ENCODE measurements at regions not wholly inside any gene's neighbourhood (a gene's known extent, or its start where the extent isn't known, plus 50 kb on each side); places are given as distances from the start of the nearest gene placed in this dataset.

DNA sequence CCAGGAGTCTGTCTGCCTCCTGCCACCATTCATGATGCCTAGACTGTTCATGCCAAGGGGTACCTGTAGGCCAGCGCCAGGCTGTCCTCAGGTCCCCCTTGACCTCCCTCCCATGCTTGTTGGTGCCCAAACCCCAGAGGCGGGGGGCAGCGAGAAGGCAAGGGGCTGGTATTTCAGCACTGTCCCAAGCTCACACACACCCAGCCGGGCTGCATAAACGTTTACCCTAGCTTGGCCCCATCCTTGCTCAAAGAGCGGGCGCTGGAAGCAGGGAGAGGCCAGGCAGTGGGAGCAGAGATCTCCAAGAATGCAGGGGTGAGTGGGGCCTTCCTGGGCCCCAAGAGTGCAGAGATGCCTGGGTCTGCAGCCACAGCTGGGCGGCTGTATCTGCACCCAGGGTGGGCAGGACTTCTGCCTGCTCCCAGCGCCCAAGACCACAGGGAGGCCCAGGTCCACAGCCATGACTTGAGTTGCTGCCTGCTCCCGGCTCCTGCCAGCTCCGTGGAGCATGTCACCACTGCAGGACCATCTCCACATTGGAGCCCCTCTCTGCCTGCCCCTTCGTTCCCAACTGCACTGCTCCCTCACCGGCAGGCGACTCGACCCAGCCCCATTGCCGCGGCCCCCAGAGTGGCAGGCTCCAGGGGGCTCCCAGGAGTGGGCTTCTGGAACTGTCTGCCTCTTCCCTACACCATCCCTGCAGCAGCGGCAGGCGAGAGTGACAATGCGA, 616.6 kb downstream of the METTL4 start:
- no peak for DNase-seq (ENCODE audit: low spot score)

DNA sequence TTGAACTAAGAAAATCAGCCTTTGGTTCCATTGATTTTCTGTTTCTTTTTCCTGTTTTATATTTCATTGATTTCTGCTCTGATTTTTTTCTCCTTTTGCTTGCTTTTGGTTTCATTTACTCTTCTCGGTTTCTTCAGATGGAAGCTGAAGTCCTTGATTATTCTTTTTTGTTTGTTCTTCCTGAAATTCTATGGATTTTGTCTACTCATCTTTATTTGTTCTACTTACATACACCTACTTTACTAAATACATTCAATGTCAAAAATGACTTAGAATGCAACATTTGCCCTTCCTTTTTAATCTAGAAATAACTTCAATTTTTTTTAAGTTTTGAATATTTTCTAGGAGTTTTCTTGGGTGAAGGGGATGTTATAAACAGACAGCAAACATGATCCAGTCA, 612.5 kb downstream of the METTL4 start:
- DNase-seq (ENCODE audit: low spot score) = no peak

DNA sequence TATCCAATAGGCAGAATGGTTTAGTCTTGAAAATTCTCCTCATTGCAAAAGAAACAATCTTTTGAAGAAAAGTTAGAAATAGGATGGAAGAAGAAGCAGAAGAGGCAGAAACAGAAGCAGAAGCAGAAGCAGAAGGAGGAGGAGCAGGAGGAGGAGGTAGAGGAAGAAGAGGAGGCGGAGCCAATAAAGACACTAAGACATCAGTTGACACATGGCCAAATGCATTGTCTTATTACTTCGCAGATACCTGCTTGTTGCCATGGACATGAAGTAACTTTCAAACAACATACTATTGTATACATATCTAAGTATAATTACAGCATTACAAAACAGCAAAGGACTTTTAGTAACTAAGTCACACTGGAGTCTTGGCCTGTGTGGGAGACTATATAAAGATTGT, 606.3 kb downstream of the METTL4 start:
- no peak for DNase-seq (ENCODE audit: low spot score)

DNA sequence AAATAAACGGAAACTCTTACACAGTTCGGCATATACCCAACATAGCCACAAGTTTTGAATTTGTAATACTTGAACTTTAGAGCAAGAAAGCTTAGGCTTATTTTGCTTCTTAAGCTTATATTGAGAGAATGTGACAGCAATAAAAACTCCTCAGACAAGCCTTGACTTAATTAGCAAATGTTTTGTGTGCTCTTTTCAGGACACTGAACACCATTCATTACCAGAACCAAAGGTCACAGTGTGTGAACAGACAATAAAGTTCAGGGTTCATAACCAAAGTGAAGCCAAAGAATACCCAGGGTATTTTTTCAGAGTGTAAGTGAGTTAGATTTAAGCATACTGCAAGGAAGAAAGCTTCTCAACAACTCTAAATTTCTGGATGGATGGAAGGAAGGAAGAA, 605.8 kb downstream of the METTL4 start:
- DNase-seq (ENCODE audit: low spot score) = no peak

DNA sequence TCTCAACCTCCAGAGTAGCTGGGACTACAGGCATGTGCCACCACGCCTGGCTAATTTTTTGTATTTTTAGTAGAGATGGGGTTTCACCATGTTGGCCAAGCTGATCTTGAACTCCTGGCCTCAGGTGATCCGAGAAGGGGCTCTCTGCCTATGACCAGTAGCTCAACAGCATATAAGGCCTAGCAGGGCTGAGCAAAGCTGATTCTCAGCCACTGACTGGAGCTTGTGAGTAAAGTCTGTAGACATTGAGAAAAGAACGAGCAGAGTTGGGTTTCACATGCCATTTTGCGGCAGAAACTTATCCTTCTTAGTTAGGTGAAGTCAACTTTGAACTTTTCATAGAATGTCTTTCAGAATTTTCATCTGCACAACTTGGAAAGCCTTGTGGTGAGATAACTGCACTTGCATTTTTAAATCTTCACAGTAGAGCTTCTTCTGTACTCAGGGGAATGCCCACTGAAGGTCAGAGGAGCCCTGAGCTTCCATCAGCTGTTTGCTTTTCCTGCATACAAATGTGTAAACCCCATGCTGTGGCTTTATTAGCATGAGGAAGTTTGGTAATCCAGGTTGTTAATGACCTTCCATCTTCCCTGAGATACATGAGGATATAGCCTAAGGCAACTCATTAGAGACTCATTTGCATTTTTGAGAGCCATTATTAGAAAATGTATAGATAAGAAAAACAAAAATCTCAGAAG, 602.4 kb downstream of the METTL4 start:
- DNase-seq (ENCODE audit: low spot score) = no peak

DNA sequence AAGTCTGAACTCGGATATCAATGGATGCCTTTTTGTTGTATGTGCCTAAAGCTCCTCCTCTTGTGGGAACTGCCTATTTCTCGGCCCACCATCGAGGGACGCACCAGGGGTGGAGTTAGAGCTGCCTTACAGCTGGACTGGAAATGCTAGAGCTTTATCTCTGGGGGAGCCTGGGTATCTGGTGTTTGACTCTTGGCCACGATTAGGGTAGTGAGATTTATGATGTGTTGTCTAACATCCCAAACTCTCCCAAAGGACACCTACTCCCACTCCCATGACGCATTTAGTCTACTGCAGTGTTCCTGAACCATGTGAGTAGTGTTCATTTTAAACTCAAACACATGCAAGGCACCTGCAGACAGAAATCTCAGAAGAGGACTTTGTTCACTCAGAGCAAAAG, 594.8 kb downstream of the METTL4 start:
- DNase-seq (ENCODE audit: low spot score) = no peak

DNA sequence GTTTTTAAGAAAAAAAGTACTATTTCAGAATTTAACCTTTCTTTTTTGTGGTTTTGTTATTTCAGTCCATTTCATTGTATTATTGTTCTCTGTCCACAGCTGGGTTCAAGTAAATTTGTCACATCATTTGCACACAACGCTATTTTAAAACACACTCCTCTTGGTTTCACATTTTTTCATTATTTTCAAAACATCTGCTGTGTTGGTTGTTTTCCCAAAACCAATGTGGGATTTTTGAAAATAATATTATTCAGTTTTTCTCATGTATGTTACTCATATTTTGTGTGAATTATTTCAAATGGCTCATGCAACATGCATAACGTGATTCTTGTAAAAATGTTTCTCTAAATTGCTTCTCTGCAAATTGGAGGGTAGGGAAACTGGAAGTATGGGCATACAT, 589.2 kb downstream of the METTL4 start:
- DNase-seq (ENCODE audit: low spot score) = no peak

DNA sequence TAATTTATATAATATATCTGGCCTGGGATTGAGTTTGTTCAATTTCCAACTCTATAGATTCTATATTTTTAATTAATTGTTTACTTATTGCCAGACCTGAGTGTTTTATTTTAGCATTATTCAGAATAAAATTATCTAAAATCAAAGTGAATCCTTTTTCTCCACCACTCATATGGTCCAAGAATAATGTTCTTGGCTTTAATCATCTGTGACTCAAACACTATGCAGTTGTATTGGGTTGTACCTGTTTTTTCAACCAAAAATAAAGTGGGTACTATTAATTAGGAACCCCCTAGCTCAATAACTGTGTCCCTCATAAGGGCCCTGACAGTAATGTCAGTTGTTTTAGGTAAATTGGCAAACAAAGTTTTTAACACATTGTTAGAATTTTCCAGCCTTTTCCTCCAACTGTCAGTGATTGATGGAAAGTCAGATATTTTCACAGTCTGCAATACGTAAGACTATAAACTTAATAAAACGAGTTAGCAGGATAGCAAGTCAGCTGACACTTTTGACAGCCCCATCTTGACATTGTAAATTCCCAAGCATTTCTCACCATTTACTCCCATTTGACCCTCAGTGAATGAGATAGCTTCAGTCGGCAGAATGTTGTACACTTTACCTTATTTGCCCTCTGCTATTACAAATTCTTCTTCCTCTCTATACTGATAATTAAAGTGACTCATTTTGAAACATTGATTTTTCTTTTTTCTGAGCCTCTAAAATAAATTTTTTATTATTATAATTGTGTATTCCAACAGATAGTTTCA, 587.4 kb downstream of the METTL4 start:
- DNase-seq (ENCODE audit: low spot score) = no peak

DNA sequence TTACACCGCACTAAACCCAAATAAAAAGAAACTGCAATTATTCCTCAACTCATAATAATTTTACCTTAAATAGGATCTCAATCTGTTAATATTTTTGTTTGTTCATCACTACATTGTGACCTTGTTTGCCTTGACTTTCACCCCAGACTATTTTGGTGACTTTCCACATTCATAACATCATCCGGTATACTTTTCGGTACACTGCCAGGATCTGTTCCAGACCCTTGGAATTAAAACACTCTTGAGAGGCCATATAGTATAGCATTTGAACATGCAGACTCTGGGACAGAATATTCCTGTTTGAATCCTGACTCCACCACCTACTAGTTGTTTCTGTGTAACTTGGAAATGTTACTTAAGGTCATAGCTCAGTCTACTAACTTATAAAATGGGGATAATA, 577.4 kb downstream of the METTL4 start:
- no peak for DNase-seq (ENCODE audit: low spot score)

DNA sequence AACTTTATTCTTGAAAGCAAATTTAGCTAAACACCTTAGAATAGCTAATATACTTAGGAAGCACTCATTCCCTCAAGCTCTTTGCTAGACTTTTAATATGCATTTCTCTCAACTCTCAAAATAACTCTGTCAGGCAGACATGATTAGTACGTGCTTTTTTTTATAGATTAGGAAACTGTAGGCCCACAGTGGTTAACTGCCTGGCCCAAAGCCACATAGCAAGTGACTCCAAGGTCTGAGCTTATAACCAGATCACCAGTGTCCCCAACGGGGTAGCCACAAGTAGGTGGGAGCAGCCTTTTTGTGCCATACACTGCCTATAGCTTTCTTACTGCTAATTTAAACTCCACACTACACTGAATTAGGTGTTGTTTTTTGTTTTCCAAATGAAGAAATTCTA, 576.8 kb downstream of the METTL4 start:
- DNase-seq (ENCODE audit: low spot score) = no peak

DNA sequence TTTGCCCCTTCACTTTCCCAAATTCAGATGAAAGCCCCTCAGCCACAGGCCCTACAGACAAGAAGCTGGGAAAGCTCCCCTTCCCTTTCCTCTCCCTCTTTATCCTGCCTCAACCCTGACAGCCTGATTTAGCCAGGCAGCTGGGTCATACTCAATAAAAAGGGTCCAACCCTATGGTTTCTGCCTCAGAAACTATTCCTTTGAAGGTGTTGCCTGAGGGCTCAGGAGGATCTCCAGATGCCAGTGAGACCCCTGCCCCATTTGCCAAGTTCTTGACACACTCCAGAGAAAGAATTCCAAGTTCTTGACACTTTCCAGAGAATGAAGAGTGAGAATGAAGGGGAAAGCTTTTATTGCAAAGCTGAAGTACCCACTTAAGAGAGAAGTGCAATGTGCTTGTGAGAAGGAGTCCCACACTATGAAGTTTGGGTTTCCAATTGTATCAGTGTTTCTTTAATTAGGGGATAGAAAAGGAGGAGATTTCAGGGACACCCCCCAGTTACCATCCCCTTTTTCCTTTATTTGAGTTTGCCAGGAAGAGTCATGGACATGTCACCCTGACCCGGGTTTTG, 576.2 kb downstream of the METTL4 start:
- DNase-seq (ENCODE audit: low spot score) = no peak

DNA sequence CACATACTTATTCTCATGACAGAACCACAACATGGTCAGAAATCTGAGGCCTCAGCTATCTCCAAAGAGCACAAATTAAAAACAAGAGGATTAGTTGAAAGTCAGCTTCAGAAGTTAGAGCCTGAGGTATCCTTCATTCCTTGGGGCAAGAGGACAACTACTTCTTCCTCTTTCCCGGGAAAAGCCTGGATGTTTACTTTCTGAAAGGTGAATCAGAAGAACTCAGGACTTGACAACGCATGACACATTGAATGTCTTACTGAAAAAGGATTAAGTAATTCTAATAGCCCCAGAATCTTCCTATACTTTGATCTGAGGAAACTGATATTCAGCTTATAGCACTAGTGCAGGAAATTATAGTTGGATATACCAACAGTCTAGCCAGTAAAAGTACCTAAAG, 573.2 kb downstream of the METTL4 start:
- no peak for DNase-seq (ENCODE audit: low spot score)

DNA sequence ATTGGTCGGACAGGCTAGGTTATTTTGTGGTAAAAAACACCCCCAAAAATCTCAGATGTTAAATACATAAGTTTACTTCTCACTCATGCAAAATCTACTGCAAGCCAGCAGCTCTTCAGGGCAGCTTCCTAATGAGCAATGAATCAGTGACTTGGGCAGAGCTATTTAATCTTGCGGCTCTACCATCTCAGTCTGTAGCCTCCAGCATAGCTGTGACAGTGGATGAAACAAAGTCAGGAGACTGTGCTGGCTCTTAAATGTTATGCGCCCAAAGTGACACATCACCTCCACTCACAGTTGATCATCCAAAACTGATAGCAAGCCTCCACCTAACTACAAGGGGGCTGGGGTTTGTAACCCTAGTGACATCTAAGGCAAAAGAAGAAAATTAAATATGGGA, 571.9 kb downstream of the METTL4 start:
- DNase-seq (ENCODE audit: low spot score) = no peak

DNA sequence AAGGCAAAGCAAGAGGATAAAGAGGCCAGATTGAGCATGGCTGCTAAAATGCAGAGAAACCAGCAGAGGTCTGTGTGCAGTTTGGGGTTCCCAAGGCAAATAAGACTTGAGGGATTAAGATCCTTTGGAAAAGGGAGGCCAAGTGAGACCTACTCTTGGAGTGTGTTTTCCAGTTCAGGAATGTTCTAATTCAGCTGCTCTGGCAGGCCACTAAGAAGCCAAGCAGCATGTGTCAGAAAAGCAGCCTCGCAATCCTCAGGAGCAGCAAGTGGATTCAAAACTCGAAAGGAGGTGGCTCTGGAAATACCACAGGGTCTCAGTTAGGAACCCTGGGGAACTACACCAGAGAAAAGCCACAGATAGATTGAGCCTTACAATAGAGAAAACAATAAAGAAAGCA, 569.2 kb downstream of the METTL4 start:
- DNase-seq (ENCODE audit: low spot score) = no peak

DNA sequence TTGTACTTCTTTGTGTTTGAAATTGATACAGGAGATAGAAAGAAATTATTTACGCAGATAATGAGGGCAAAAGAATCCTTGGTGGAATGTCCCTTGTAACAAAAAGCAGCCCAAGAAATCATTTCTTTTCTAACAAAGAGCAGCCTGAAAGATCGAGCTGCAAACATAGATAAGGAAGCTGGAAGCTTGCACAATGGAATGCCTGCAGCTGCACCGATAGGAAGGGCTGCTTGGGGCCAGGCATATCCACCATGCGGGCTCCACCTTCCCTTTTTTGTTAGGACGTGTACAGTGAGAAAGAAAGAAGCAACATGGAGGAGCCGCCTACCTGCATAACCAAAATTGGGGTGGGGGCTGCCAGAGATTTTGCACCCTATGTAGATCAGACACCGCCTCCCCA, 568.7 kb downstream of the METTL4 start:
- DNase-seq (ENCODE audit: low spot score) = no peak

DNA sequence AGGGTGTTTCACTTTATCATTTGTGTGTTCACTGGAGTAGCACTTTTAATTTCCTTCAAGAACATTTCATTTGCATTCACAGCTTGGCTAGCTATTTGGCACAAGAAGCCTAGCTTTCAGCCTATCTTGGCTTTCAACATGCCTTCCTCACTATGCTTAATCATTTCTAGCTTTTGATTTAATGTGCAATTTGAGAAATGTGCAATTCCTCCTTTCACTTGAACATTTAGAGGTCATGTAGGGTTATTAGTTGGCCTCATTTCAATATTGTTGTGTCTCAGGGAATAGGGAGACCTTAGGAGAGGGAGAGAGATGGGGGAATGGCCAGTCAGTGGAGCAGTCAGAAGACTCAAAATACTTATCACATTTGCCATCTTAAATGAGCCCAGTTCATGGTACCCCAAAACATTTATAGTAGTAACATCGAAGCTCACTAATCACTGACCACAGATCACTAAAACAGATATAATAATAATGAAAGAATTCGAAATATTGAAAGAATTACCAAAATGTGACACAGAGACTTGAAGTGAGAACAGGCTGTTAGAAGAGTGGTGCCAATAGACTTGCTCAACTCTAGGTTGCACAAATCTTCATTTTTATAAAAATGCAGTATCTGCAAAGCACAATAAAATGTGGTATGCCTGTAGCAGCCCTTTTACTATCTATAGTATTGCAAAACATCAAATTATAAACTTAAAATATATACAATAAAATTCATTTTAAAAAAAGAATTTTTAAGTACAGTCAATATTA, 561.2 kb downstream of the METTL4 start:
- no peak for DNase-seq (ENCODE audit: low spot score)

DNA sequence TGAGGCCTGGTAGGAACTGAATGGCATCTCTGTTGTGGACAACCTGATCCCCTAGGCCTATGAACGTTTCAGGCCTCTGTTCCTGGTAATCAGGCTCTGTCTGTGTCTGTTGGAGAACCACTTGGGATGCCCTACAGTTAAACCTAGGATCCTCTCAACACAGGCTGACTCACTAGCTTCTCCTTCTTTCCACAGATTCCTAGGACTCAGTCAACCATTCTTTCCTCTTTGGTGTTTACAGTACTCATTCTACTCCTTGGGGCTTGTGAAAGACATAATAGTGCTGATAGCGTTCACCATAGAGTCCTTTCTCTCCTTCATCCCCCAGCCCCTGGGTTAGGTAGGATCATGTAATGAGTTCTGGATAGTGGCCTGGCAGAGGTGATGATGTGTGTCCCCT, 544.3 kb downstream of the METTL4 start:
- DNase-seq (ENCODE audit: low spot score) = no peak

DNA sequence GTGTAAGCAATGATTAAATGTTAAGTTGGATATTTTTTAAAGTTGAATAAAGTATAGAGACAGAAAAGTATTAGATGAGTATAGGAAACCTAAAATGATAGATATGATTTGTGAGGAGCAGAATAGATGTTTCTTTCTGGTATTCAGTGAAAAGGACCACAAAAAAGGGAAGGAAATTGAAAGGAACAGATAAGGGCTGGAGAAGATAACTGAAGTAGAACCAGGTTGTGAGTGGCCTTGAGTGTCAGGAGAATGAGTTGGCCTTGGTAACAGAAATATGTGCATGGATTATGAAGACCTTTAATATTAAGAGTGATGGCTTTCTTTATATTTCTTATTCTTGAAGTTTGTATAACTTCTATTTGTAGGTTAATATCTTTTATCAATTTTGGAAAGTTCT, 543.5 kb downstream of the METTL4 start:
- no peak for DNase-seq (ENCODE audit: low spot score)

DNA sequence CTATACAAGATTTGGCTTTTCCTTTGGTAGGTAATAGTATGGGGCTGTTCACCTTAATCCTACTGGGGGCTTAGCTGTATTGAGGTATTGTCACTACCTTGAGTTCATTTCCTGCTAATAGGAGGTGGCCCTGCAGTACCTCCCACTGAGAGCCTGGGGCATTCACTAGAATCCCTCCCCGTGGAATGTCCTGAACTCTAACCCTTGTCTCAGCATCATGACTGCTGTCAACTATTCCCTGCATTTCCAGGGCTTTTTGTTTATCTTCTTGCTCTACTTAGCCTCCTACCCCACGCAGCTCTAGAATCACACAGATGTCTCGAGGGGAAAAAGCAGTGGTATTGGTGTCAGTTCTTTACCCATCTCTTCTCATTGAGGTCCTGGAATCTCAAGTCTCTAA, 542.3 kb downstream of the METTL4 start:
- no peak for DNase-seq (ENCODE audit: low spot score)

DNA sequence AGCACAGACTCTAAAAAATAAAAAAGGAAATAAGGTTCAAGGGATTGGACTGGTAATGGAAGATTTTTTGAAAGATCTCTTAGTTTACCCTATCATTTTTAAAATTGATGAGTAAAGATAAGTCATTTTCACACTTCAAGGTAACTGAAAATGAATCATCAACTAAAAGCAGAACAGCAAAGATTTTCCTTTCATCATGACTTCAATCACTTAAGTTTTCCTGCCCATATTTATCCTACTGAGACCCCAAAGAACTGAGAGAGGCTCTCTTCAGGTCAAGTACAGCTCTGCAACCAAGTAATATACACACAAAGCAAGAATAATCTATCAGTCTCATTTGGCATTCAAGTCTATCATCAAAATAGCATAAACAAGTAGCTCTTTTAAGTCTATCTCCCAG, 540.7 kb downstream of the METTL4 start:
- no peak for DNase-seq (ENCODE audit: low spot score)

DNA sequence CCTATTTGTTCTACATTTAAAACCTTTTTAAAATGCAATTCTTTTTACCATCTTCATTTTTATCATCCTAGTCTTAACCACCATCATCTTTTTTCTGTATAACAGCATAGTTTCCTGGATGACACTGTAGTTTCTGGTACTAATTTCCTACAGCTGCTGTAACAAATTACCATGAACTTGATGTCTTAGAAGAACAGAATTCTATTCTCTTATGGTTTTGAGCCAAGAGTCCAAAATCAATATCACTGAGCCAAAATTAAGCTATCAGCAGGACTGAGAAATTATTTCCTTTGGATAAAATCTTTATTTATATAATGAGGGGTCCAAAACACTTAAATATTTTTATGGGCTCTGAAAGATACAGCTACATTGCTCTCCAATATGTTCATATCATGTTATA, 539.3 kb downstream of the METTL4 start:
- no peak for DNase-seq (ENCODE audit: low spot score)

DNA sequence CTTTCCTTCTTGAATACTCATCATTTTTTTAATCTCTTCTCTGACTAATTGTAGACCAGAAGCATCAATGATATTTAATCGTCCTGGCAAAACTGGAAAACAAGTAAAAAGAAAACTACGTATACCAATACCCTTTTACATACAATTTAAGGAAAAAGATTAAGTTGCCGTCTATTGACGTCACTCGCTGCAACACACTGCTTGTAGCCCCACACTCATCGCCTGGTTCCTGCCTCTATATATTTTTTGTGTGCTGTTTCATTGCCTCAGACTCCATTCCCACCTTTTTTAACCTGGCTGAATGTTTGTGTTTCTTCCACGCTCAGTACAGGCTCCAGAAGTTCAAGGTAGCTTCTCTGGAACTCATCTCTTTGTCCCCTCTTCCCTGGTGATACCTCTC, 536.2 kb downstream of the METTL4 start:
- DNase-seq (ENCODE audit: low spot score) = no peak
